ENCODE measurements at regions not wholly inside any gene's neighbourhood (a gene's known extent, or its start where the extent isn't known, plus 50 kb on each side); places are given as distances from the start of the nearest gene placed in this dataset.
"Not testable (repeated sequence)": the region's sequence is repeated elsewhere in the genome, so short reads cannot be mapped to it uniquely, and the experiment has no call there.

GRCh38 chr15:50857763-50858162, 50.7 kb upstream of the AP4E1 start:
- no peak overlapping the region for H3K4me3 ChIP-seq
- no peaks in the 10 kb centered on the region for H3K36me3 ChIP-seq
- DNase-seq, result no peak
- no peaks in the 10 kb centered on the region for H3K9me3 ChIP-seq (replicated peaks)
- no peaks in the 10 kb centered on the region for H3K4me1 ChIP-seq
- H3K27me3 ChIP-seq, result no peaks in the 10 kb centered on the region
- H3K27ac ChIP-seq, result no peak overlapping the region

- no peaks in the 10 kb centered on the region for H3K4me1 ChIP-seq
- no peak for DNase-seq
- no peak overlapping the region for H3K4me3 ChIP-seq
- no peak overlapping the region for H3K27ac ChIP-seq
- no peaks in the 10 kb centered on the region for H3K9me3 ChIP-seq (replicated peaks)
- H3K27me3 ChIP-seq, result no peaks in the 10 kb centered on the region
- H3K36me3 ChIP-seq, result no peaks in the 10 kb centered on the region
Measured at GRCh38 chr15:50854601-50855490, 53.6 kb upstream of the AP4E1 start.

- DNase-seq, result no peak
- Histone ChIP-seq H3K4me3 (no peak overlapping the region), H3K27ac (no peak overlapping the region), H3K4me1 (no peaks in the 10 kb centered on the region), H3K36me3 (no peaks in the 10 kb centered on the region), H3K9me3 (replicated peaks) (no peaks in the 10 kb centered on the region), H3K27me3 (no peaks in the 10 kb centered on the region)
Measured at GRCh38 chr15:50850003-50850402, 58.5 kb upstream of the AP4E1 start.

GRCh38 chr15:50848349-50848748, 60.1 kb upstream of the AP4E1 start:
- Histone ChIP-seq H3K4me1 (no peaks in the 10 kb centered on the region), H3K27me3 (no peaks in the 10 kb centered on the region), H3K4me3 (no peak overlapping the region), H3K27ac (no peak overlapping the region), H3K9me3 (replicated peaks) (no peaks in the 10 kb centered on the region), H3K36me3 (no peaks in the 10 kb centered on the region)
- no peak for DNase-seq

- not testable (repeated sequence) for H3K4me1 ChIP-seq, DNase-seq
Measured at GRCh38 chr15:50845181-50845580, 63.3 kb upstream of the AP4E1 start.

GRCh38 chr15:50840520-50840919, 68.0 kb upstream of the AP4E1 start:
- Histone ChIP-seq H3K4me1 (no peaks in the 10 kb centered on the region), H3K9me3 (replicated peaks) (no peaks in the 10 kb centered on the region), H3K36me3 (no peaks in the 10 kb centered on the region), H3K27ac (no peak overlapping the region), H3K27me3 (no peaks in the 10 kb centered on the region), H3K4me3 (no peak overlapping the region)
- no peak for DNase-seq

More at GRCh38 chr15:50845181-50845580, 63.3 kb upstream of the AP4E1 start:
- H3K4me3 ChIP-seq; H3K27ac ChIP-seq; H3K27me3 ChIP-seq; H3K9me3 ChIP-seq (replicated peaks); H3K36me3 ChIP-seq: not testable (repeated sequence)

GRCh38 chr15:50837256-50837770, 71.2 kb upstream of the AP4E1 start:
- Histone ChIP-seq H3K9me3 (replicated peaks) (no peaks in the 10 kb centered on the region), H3K4me1 (no peaks in the 10 kb centered on the region), H3K27me3 (no peaks in the 10 kb centered on the region), H3K27ac (no peak overlapping the region), H3K36me3 (no peaks in the 10 kb centered on the region), H3K4me3 (no peak overlapping the region)
- DNase-seq, result no peak

- DNase-seq, result no peak
- H3K36me3 ChIP-seq, result no peaks in the 10 kb centered on the region
- H3K27me3 ChIP-seq, result no peaks in the 10 kb centered on the region
Measured at GRCh38 chr15:50830477-50831354, 65.2 kb upstream of the SPPL2A start.

GRCh38 chr15:50828610-50829206, 63.2 kb upstream of the SPPL2A start:
- Histone ChIP-seq H3K9me3 (replicated peaks) (no peaks in the 10 kb centered on the region), H3K36me3 (no peaks in the 10 kb centered on the region), H3K27ac (peak overlapping the region; percentile 61), H3K4me1 (peaks cover 35% of the 10 kb centered on the region), H3K4me3 (no peak overlapping the region), H3K27me3 (no peaks in the 10 kb centered on the region)
- peak; percentile 75 to 89 for DNase-seq

More at GRCh38 chr15:50830477-50831354, 65.2 kb upstream of the SPPL2A start:
- Histone ChIP-seq H3K27ac (no peak overlapping the region), H3K4me1 (peaks cover 27% of the 10 kb centered on the region), H3K4me3 (no peak overlapping the region), H3K9me3 (replicated peaks) (no peaks in the 10 kb centered on the region)

- peaks cover 35% of the 10 kb centered on the region for H3K4me1 ChIP-seq
- no peak overlapping the region for H3K4me3 ChIP-seq
- peak; percentile 67 to 85 for DNase-seq
- no peaks in the 10 kb centered on the region for H3K27me3 ChIP-seq
- H3K27ac ChIP-seq, result peak overlapping the region; percentile 85
- no peaks in the 10 kb centered on the region for H3K9me3 ChIP-seq (replicated peaks)
- no peaks in the 10 kb centered on the region for H3K36me3 ChIP-seq
Measured at GRCh38 chr15:50825946-50826345, 60.4 kb upstream of the SPPL2A start.

- H3K4me1 ChIP-seq, result peaks cover 35% of the 10 kb centered on the region
- no peaks in the 10 kb centered on the region for H3K9me3 ChIP-seq (replicated peaks)
- no peaks in the 10 kb centered on the region for H3K36me3 ChIP-seq
- no peak overlapping the region for H3K4me3 ChIP-seq
- H3K27ac ChIP-seq, result no peak overlapping the region; the same call in 1 of the 2 replicates
- no peaks in the 10 kb centered on the region for H3K27me3 ChIP-seq
- DNase-seq, result no peak
Measured at GRCh38 chr15:50824514-50824913, 59.0 kb upstream of the SPPL2A start.

GRCh38 chr15:50823281-50823680, 57.8 kb upstream of the SPPL2A start:
- peaks cover 24% of the 10 kb centered on the region for H3K4me1 ChIP-seq
- H3K36me3 ChIP-seq, result no peaks in the 10 kb centered on the region
- H3K9me3 ChIP-seq (replicated peaks), result no peaks in the 10 kb centered on the region
- DNase-seq, result no peak
- no peak overlapping the region for H3K27ac ChIP-seq
- no peaks in the 10 kb centered on the region for H3K27me3 ChIP-seq
- no peak overlapping the region for H3K4me3 ChIP-seq

GRCh38 chr15:50821476-50821875, 56.0 kb upstream of the SPPL2A start:
- H3K27ac ChIP-seq, result no peak overlapping the region
- H3K9me3 ChIP-seq (replicated peaks), result no peaks in the 10 kb centered on the region

GRCh38 chr15:50820808-50821382, 55.4 kb upstream of the SPPL2A start:
- Histone ChIP-seq H3K27me3 (no peaks in the 10 kb centered on the region), H3K27ac (no peak overlapping the region), H3K4me3 (no peak overlapping the region), H3K9me3 (replicated peaks) (no peaks in the 10 kb centered on the region), H3K4me1 (peaks cover 13% of the 10 kb centered on the region), H3K36me3 (no peaks in the 10 kb centered on the region)
- DNase-seq, result no peak

More at GRCh38 chr15:50821476-50821875, 56.0 kb upstream of the SPPL2A start:
- no peak overlapping the region for H3K4me3 ChIP-seq
- H3K4me1 ChIP-seq, result peaks cover 19% of the 10 kb centered on the region
- H3K36me3 ChIP-seq, result no peaks in the 10 kb centered on the region
- no peaks in the 10 kb centered on the region for H3K27me3 ChIP-seq
- DNase-seq, result no peak

All from SJCRH30 (cell line).